Omental fat pad (tissue), 3 donors: ENCODE measurements at regions not wholly inside any gene's neighbourhood (a gene's known extent, or its start where the extent isn't known, plus 50 kb on each side); places are given as distances from the start of the nearest gene placed in this dataset.

Experiments used
- ATAC-seq: fragments of 150-250 bp; one replicate; pipeline ENCODE4 v1.9.1; 2016; ENCODE audit warnings: mild to moderate bottlenecking, moderate library complexity; ENCODE audit not compliant: low FRiP score
- DNase-seq: peaks from one replicate; pipeline ENCODE4 v3.0.0-alpha.2; 2019; ENCODE audit warnings: low spot score
- CTCF ChIP-seq, 3 donors: fragments of 450-650 bp; IDR thresholded peaks; one replicate each; pipeline ENCODE4 v1.5.1; 2016 to 2017; ENCODE audit warnings: antibody characterized with exemption in 3 of 3, mild to moderate bottlenecking in 3 of 3, moderate library complexity in 2 of 3

GRCh38 chr2:16259010-16259409 lies 318.7 kb downstream of the MYCN start:
- ATAC-seq (no peak), DNase-seq (no peak)
- no peak for TF ChIP-seq CTCF (IDR thresholded peaks at IDR 0.05)

GRCh38 chr2:16258350-16258749 lies 318.0 kb downstream of the MYCN start:
- TF ChIP-seq CTCF (IDR thresholded peaks at IDR 0.05), result no peak
- DNase-seq (no peak), ATAC-seq (no peak)

GRCh38 chr2:16257322-16258028 lies 317.1 kb downstream of the MYCN start:
- DNase-seq, result no peak
- no peak for ATAC-seq
- no peak for TF ChIP-seq CTCF (IDR thresholded peaks at IDR 0.05)

GRCh38 chr2:16256601-16257321 lies 316.4 kb downstream of the MYCN start:
- DNase-seq, result no peak
- ATAC-seq, result no peak
- TF ChIP-seq CTCF (IDR thresholded peaks at IDR 0.05), result no peak

- ATAC-seq (no peak), DNase-seq (no peak)
- TF ChIP-seq CTCF (IDR thresholded peaks at IDR 0.05), result no peak
These were observed 314.8 kb downstream of the MYCN start for GRCh38 chr2:16255120-16255519.

- TF ChIP-seq CTCF (IDR thresholded peaks at IDR 0.05), result no peak
- DNase-seq (no peak), ATAC-seq (no peak)
These were observed 314.1 kb downstream of the MYCN start for GRCh38 chr2:16254356-16254965.
